ENCODE measurements at regions not wholly inside any gene's neighbourhood (a gene's known extent, or its start where the extent isn't known, plus 50 kb on each side); places are given as distances from the start of the nearest gene placed in this dataset.
"Not testable (repeated sequence)": the region's sequence is repeated elsewhere in the genome, so short reads cannot be mapped to it uniquely, and the experiment has no call there.

DNA sequence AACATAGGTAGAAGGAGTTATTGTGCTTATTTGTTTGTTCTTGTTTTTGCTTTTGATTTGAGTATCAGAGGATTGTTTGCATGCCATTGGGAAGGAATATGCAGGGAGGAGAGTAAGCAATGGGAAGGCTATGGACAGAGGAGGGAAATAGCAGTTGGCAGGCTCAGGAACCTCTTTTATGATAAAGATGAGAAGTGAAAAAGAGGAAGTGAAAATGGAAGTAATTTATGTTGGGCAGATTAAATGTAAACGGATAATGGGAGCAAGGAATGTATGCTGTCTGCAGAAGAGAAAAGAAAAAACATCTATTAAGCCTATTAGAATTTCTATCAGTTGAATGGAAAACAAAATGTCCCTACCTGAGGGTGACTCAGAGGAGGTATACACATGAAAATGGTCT lies 90.1 kb upstream of the NPSR1 start:
- Histone ChIP-seq H3K4me2 (ENCODE audit: low read length) (no peak overlapping the region), H3K79me2 (ENCODE audit: low read length) (no peaks in the 10 kb centered on the region)
- TF ChIP-seq, protein P1, sequence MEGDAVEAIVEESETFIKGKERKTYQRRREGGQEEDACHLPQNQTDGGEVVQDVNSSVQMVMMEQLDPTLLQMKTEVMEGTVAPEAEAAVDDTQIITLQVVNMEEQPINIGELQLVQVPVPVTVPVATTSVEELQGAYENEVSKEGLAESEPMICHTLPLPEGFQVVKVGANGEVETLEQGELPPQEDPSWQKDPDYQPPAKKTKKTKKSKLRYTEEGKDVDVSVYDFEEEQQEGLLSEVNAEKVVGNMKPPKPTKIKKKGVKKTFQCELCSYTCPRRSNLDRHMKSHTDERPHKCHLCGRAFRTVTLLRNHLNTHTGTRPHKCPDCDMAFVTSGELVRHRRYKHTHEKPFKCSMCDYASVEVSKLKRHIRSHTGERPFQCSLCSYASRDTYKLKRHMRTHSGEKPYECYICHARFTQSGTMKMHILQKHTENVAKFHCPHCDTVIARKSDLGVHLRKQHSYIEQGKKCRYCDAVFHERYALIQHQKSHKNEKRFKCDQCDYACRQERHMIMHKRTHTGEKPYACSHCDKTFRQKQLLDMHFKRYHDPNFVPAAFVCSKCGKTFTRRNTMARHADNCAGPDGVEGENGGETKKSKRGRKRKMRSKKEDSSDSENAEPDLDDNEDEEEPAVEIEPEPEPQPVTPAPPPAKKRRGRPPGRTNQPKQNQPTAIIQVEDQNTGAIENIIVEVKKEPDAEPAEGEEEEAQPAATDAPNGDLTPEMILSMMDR (IDR thresholded peaks at IDR 0.05; ENCODE audit: low read depth, low read length) = no peak
- TF ChIP-seq EZH2phosphoT487 (IDR thresholded peaks at IDR 0.05; ENCODE audit: low read depth) = no peak

DNA sequence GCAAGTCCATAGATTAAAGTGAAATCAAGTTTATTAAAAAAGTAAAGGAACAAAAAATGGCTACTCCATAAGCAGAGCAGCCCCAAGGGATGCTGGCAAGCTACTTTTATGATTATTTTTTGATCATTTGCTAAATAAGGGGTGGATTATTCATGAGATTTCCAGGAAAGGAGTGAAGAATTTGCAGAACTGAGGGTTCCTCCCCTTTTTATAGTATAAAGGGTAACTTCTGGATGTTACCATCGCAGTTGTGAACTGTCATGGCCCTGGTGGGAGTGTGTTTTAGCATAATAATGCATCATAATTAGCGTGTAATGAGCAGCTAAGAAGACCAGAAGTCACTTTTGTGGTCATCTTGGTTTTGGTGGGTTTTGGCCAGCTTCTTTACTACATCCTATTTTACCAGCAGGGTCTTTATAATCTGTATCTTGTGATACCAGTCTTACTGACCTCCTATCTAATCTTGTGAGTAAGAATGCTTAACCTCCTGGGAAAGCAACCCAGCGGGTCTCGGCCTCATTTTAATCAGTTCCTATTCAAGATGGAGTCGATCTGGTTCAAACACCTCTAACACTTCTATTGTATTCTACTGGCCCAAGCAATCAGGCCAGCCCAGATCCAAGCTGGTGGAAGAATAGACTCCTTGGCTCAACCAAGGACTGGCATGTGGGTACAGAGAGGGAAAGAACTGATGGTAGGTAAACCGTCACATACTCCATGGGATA lies 87.9 kb upstream of the NPSR1 start:
- H3K79me2 ChIP-seq (ENCODE audit: low read length) = no peaks in the 10 kb centered on the region
- no peak overlapping the region for H2AFZ ChIP-seq (ENCODE audit: low read depth, low read length)
- TF ChIP-seq, protein P1 (IDR thresholded peaks at IDR 0.05; ENCODE audit: low read depth, low read length) = no peak
- TF ChIP-seq EZH2phosphoT487 (IDR thresholded peaks at IDR 0.05; ENCODE audit: low read depth) = no peak
- H3K4me2 ChIP-seq (ENCODE audit: low read length) = no peak overlapping the region
- no peaks in the 10 kb centered on the region for H3K27me3 ChIP-seq (ENCODE audit: low read depth, low read length)
- H3K4me3 ChIP-seq (ENCODE audit: low read length) = no peak overlapping the region
- H3K36me3 ChIP-seq (replicated peaks; ENCODE audit: low read depth, low read length) = no peaks in the 10 kb centered on the region
- H3K27ac ChIP-seq (ENCODE audit: low read length) = no peak overlapping the region
- no peaks in the 10 kb centered on the region for H3K4me1 ChIP-seq (ENCODE audit: low read length)
- no peaks in the 10 kb centered on the region for H3K9me3 ChIP-seq (ENCODE audit: insufficient read depth, low read length)
- no peaks in the 10 kb centered on the region for H4K20me1 ChIP-seq (ENCODE audit: insufficient read depth, low read length)
- no peak overlapping the region for H3K9ac ChIP-seq (ENCODE audit: low read length)

More for the DNA sequence above, 90.1 kb upstream of the NPSR1 start:
- Histone ChIP-seq H3K4me3 (ENCODE audit: low read length) (no peak overlapping the region), H3K4me1 (ENCODE audit: low read length) (no peaks in the 10 kb centered on the region), H4K20me1 (ENCODE audit: insufficient read depth, low read length) (no peaks in the 10 kb centered on the region), H2AFZ (ENCODE audit: low read depth, low read length) (no peak overlapping the region), H3K36me3 (replicated peaks; ENCODE audit: low read depth, low read length) (no peaks in the 10 kb centered on the region), H3K9me3 (ENCODE audit: insufficient read depth, low read length) (no peaks in the 10 kb centered on the region), H3K9ac (ENCODE audit: low read length) (no peak overlapping the region), H3K27ac (ENCODE audit: low read length) (no peak overlapping the region), H3K27me3 (ENCODE audit: low read depth, low read length) (no peaks in the 10 kb centered on the region)

GRCh38 chr7:34575006-34575405 lies 83.0 kb upstream of the NPSR1 start:
- H3K27ac ChIP-seq (ENCODE audit: low read length) = no peak overlapping the region
- no peak overlapping the region for H3K4me3 ChIP-seq (ENCODE audit: low read length)
- no peaks in the 10 kb centered on the region for H3K27me3 ChIP-seq (ENCODE audit: low read depth, low read length)
- no peak overlapping the region for H3K9ac ChIP-seq (ENCODE audit: low read length)
- H3K79me2 ChIP-seq (ENCODE audit: low read length) = no peaks in the 10 kb centered on the region
- H4K20me1 ChIP-seq (ENCODE audit: insufficient read depth, low read length) = no peaks in the 10 kb centered on the region
- no peak overlapping the region for H2AFZ ChIP-seq (ENCODE audit: low read depth, low read length)
- H3K4me1 ChIP-seq (ENCODE audit: low read length) = no peaks in the 10 kb centered on the region
- no peaks in the 10 kb centered on the region for H3K36me3 ChIP-seq (replicated peaks; ENCODE audit: low read depth, low read length)
- TF ChIP-seq, protein P1 (IDR thresholded peaks at IDR 0.05; ENCODE audit: low read depth, low read length) = no peak
- TF ChIP-seq EZH2phosphoT487 (IDR thresholded peaks at IDR 0.05; ENCODE audit: low read depth) = no peak
- H3K9me3 ChIP-seq (ENCODE audit: insufficient read depth, low read length) = no peaks in the 10 kb centered on the region
- no peak overlapping the region for H3K4me2 ChIP-seq (ENCODE audit: low read length)

DNA sequence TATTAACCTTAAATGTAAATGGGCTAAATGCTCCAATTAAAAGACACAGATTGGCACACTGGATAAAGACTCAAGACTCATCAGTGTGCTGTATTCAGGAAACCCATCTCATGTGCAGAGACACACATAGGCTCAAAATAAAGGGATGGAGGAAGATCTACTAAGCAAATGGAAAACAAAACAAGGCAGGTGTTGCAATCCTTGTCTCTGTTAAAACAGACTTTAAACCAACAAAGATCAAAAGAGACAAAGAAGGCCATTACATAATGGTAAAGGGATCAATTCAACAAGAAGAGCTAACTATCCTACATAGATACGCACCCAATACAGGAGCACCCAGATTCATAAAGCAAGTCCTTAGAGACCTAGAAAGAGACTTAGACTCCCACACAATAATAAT lies 80.1 kb upstream of the NPSR1 start:
- H3K9ac ChIP-seq (ENCODE audit: low read length); H3K79me2 ChIP-seq (ENCODE audit: low read length); H2AFZ ChIP-seq (ENCODE audit: low read depth, low read length); H3K4me1 ChIP-seq (ENCODE audit: low read length); H4K20me1 ChIP-seq (ENCODE audit: insufficient read depth, low read length); H3K36me3 ChIP-seq (replicated peaks; ENCODE audit: low read depth, low read length); H3K4me3 ChIP-seq (ENCODE audit: low read length); H3K27ac ChIP-seq (ENCODE audit: low read length); H3K4me2 ChIP-seq (ENCODE audit: low read length); H3K9me3 ChIP-seq (ENCODE audit: insufficient read depth, low read length); H3K27me3 ChIP-seq (ENCODE audit: low read depth, low read length): not testable (repeated sequence)

DNA sequence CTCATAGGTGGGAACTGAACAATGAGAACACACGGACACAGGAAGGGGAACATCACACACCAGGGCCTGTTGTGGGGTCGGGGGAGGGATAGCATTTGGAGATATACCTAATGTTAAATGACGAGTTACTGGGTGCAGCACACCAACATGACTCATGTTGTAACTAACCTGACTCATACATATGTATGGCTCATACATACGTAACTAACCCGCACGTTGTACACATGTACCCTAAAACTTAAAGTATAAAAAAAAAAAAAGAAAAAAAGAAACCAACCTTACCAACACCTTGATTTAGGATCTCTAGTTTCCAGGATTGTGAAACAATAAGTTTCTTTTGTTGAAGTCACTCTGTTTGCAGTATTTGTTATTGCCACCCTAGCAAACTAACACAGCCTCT lies 76.3 kb upstream of the NPSR1 start:
- H3K4me3 ChIP-seq (ENCODE audit: low read length); H3K4me1 ChIP-seq (ENCODE audit: low read length); H3K9me3 ChIP-seq (ENCODE audit: insufficient read depth, low read length); H3K79me2 ChIP-seq (ENCODE audit: low read length); H3K27me3 ChIP-seq (ENCODE audit: low read depth, low read length); H3K9ac ChIP-seq (ENCODE audit: low read length); H3K4me2 ChIP-seq (ENCODE audit: low read length); H3K36me3 ChIP-seq (replicated peaks; ENCODE audit: low read depth, low read length); H4K20me1 ChIP-seq (ENCODE audit: insufficient read depth, low read length); H2AFZ ChIP-seq (ENCODE audit: low read depth, low read length); H3K27ac ChIP-seq (ENCODE audit: low read length): not testable (repeated sequence)
